ENCODE measurements at regions not wholly inside any gene's neighbourhood (a gene's known extent, or its start where the extent isn't known, plus 50 kb on each side); places are given as distances from the start of the nearest gene placed in this dataset.

GRCh38 chr1:174105086-174105485, 54.2 kb upstream of the RABGAP1L start:
- Histone ChIP-seq H3K27ac (ENCODE audit: extremely low read depth, low read depth, low read length) (no peak overlapping the region), H3K4me3 (ENCODE audit: low read depth, low read length) (no peak overlapping the region), H3K4me1 (ENCODE audit: control insufficient read depth, insufficient read depth, low read length) (no peaks in the 10 kb centered on the region), H3K36me3 (ENCODE audit: control insufficient read depth in 2 of 2, insufficient read depth in 1 of 2, low read length in 2 of 2) (no peaks in the 10 kb centered on the region), H3K9me3 (ENCODE audit: control insufficient read depth, insufficient read depth, low read depth, low read length) (no peaks in the 10 kb centered on the region)
- no peak for TF ChIP-seq ZNF341 (tag by site-specific recombination; IDR thresholded peaks at IDR 0.05; ENCODE audit: low read depth)
- TF ChIP-seq ZNF148 (tag by site-specific recombination; IDR thresholded peaks at IDR 0.05; ENCODE audit: borderline replicate concordance): no peak
- TF ChIP-seq ZNF391 (tag by site-specific recombination; IDR thresholded peaks at IDR 0.05; ENCODE audit: borderline replicate concordance, low read depth): no peak
- TF ChIP-seq KLF16 (tag by site-specific recombination; IDR thresholded peaks at IDR 0.05): no peak
- no peak for TF ChIP-seq ZNF404 (tag by site-specific recombination; IDR thresholded peaks at IDR 0.05)
- no peak for TF ChIP-seq ZNF585B (tag by site-specific recombination; IDR thresholded peaks at IDR 0.05)
- no peak for TF ChIP-seq ZNF473 (tag by site-specific recombination; IDR thresholded peaks at IDR 0.05)
- ChIA-PET CTCF (interaction anchor here (0.5 to 0.9 kb wide), 3 partner anchors 10 to 788 kb away, joined by 3 read pairs; no protein-coding TSS in a partner anchor), POLR2A (no interaction called here)

- TF ChIP-seq ZNF645 (tag by site-specific recombination; IDR thresholded peaks at IDR 0.05) (no peak), SP3 (tag by site-specific recombination; IDR thresholded peaks at IDR 0.05) (no peak), REST (tag by site-specific recombination; IDR thresholded peaks at IDR 0.05) (no peak), ZNF660 (tag by site-specific recombination; IDR thresholded peaks at IDR 0.05) (no peak), YY2 (tag by site-specific recombination; IDR thresholded peaks at IDR 0.05) (no peak), ZNF707 (tag by site-specific recombination; IDR thresholded peaks at IDR 0.05) (no peak), ZNF146 (tag by site-specific recombination; IDR thresholded peaks at IDR 0.05) (no peak), ZNF768 (tag by site-specific recombination; IDR thresholded peaks at IDR 0.05) (no peak), ZNF311 (tag by site-specific recombination; IDR thresholded peaks at IDR 0.05; ENCODE audit: borderline replicate concordance) (no peak), KLF9 (tag by site-specific recombination; IDR thresholded peaks at IDR 0.05; ENCODE audit: low read depth) (no peak), OVOL3 (tag by site-specific recombination; IDR thresholded peaks at IDR 0.05) (no peak), PRDM4 (tag by site-specific recombination; IDR thresholded peaks at IDR 0.05) (no peak)
- TF ChIP-seq, protein P1, sequence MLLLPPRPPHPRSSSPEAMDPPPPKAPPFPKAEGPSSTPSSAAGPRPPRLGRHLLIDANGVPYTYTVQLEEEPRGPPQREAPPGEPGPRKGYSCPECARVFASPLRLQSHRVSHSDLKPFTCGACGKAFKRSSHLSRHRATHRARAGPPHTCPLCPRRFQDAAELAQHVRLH (tag by site-specific recombination; IDR thresholded peaks at IDR 0.05): no peak
- TF ChIP-seq, protein P2, sequence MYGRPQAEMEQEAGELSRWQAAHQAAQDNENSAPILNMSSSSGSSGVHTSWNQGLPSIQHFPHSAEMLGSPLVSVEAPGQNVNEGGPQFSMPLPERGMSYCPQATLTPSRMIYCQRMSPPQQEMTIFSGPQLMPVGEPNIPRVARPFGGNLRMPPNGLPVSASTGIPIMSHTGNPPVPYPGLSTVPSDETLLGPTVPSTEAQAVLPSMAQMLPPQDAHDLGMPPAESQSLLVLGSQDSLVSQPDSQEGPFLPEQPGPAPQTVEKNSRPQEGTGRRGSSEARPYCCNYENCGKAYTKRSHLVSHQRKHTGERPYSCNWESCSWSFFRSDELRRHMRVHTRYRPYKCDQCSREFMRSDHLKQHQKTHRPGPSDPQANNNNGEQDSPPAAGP (tag by site-specific recombination; IDR thresholded peaks at IDR 0.05): no peak
- TF ChIP-seq, protein P3, sequence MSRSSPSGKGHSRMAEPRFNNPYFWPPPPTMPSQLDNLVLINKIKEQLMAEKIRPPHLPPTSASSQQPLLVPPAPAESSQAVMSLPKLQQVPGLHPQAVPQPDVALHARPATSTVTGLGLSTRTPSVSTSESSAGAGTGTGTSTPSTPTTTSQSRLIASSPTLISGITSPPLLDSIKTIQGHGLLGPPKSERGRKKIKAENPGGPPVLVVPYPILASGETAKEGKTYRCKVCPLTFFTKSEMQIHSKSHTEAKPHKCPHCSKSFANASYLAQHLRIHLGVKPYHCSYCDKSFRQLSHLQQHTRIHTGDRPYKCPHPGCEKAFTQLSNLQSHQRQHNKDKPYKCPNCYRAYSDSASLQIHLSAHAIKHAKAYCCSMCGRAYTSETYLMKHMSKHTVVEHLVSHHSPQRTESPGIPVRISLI (tag by site-specific recombination; IDR thresholded peaks at IDR 0.05): no peak
- Histone ChIP-seq H3K4me1 (ENCODE audit: control insufficient read depth, insufficient read depth, low read length) (no peaks in the 10 kb centered on the region), H3K27ac (ENCODE audit: extremely low read depth, low read depth, low read length) (no peak overlapping the region), H3K36me3 (ENCODE audit: control insufficient read depth in 2 of 2, insufficient read depth in 1 of 2, low read length in 2 of 2) (no peaks in the 10 kb centered on the region), H3K4me3 (ENCODE audit: low read depth, low read length) (no peak overlapping the region), H3K9me3 (ENCODE audit: control insufficient read depth, insufficient read depth, low read depth, low read length) (no peaks in the 10 kb centered on the region)
- ChIA-PET POLR2A (no interaction called here), CTCF (interaction anchor here (0.6 to 1.5 kb wide), 3 partner anchors 11 to 648 kb away, joined by 3 to 5 read pairs (median 3); no protein-coding TSS in a partner anchor)
These were observed 55.6 kb upstream of the RABGAP1L start for GRCh38 chr1:174103766-174104165.

Measured in HEK293 (cell line).